GM12878 (cell line): ENCODE measurements at regions not wholly inside any gene's neighbourhood (a gene's known extent, or its start where the extent isn't known, plus 50 kb on each side); places are given as distances from the start of the nearest gene placed in this dataset.

Experiments
- ATAC-seq: fragments of 200-7000 bp; cut with Tn5 transposase; 3 replicates; pipeline ENCODE4 v1.9.1; 2020; ENCODE audit warnings: mild to moderate bottlenecking, moderate library complexity
- BruUV-seq: library from RNA; stranded (reverse); fragments of 400-500 nt; replicated peaks from 2 replicates; lab custom pipeline; 2021; lab: Mats Ljungman, UMichigan
- CTCF ChIA-PET: fragments of 300-600 bp; sonication (Branson Sonifier 250); formaldehyde crosslinking; extraction: SDS; loops from one replicate; lab custom pipeline; 2021; ENCODE audit warnings: inconsistent platforms; lab: Yijun Ruan, JAX
- POLR2A ChIA-PET: fragments of 350-600 bp; formaldehyde crosslinking; extraction: SDS; loops from one replicate; lab custom pipeline; 2021; ENCODE audit warnings: inconsistent platforms; lab: Charles Lee
- RAD21 ChIA-PET: fragments of 300-600 bp; sonication (Branson Sonifier 250); formaldehyde crosslinking; loops from one replicate; lab custom pipeline; 2023; ENCODE audit warnings: antibody characterized with exemption; ENCODE audit not compliant: unreplicated experiment; lab: Charles Lee
- SMC1A ChIA-PET: fragments of 300-600 bp; sonication (Branson Sonifier 250); formaldehyde crosslinking; loops from one replicate; lab custom pipeline; 2023; ENCODE audit not compliant: unreplicated experiment, uncharacterized antibody; lab: Charles Lee
- DNase-seq: peaks from one replicate; pipeline ENCODE4 v3.0.0-alpha.2; 2011; ENCODE audit warnings: low read depth, low spot score
- FAIRE-seq: peaks from 3 replicates; lab custom pipeline; 2011; peaks lifted over from hg19 to GRCh38; lab: Jason Lieb, UNC
- H2AFZ ChIP-seq: 2 replicates; pipeline ENCODE4 v1.6.0; 2011; ENCODE audit warnings: low read depth, low read length, control low read depth; ENCODE audit not compliant: control insufficient read depth
- H3K27ac ChIP-seq: 2 replicates; pipeline ENCODE4 v1.5.1; 2011; ENCODE audit warnings: control low read depth; ENCODE audit not compliant: control insufficient read depth, insufficient read depth
- H3K27me3 ChIP-seq, 2 experiments: replicated peaks in 1 of 2; 2 replicates each; pipeline versions ENCODE4 v1.6.0 to v1.6.1; 2011; ENCODE audit warnings: low read length in 1 of 2; ENCODE audit not compliant: control insufficient read depth in 2 of 2, insufficient read depth in 2 of 2
- H3K36me3 ChIP-seq, 2 experiments: 2 replicates each; pipeline ENCODE4 v1.5.1; 2011; ENCODE audit warnings: low read length in 1 of 2; ENCODE audit not compliant: control insufficient read depth in 2 of 2, insufficient read depth in 2 of 2
- H3K4me1 ChIP-seq: 2 replicates; pipeline ENCODE4 v1.6.1; 2011; ENCODE audit warnings: mild to moderate bottlenecking, low read length, moderate library complexity, mixed read lengths; ENCODE audit not compliant: control insufficient read depth, insufficient read depth
- H3K4me2 ChIP-seq: 2 replicates; pipeline ENCODE4 v1.6.0; 2011; ENCODE audit warnings: control low read depth; ENCODE audit not compliant: control insufficient read depth, insufficient read depth
- H3K4me3 ChIP-seq: fragments of 200-600 bp; sonication (generic); 2 replicates; pipeline ENCODE4 v1.5.1; 2016
- H3K79me2 ChIP-seq: 2 replicates; pipeline ENCODE4 v1.6.0; 2011; ENCODE audit warnings: low read length; ENCODE audit not compliant: control insufficient read depth, insufficient read depth
- H3K9ac ChIP-seq: 2 replicates; pipeline ENCODE4 v1.8.0; 2011; ENCODE audit warnings: low read length, control low read depth, mixed read lengths; ENCODE audit not compliant: control insufficient read depth, insufficient read depth
- H3K9me3 ChIP-seq: replicated peaks from 3 replicates; pipeline ENCODE4 v1.5.1; 2011; ENCODE audit warnings: mild to moderate bottlenecking, low read length; ENCODE audit not compliant: control insufficient read depth, insufficient read depth
- H4K20me1 ChIP-seq: 2 replicates; pipeline ENCODE4 v1.6.0; 2011; ENCODE audit not compliant: control insufficient read depth, insufficient read depth
- CBX3 ChIP-seq: fragments of 200-600 bp; sonication (generic); IDR thresholded peaks from 2 replicates; pipeline ENCODE4 v1.6.1; 2016; ENCODE audit warnings: low read depth, borderline replicate concordance
- CREB1 ChIP-seq: IDR thresholded peaks from 2 replicates; pipeline ENCODE4 v1.6.1; 2012; ENCODE audit warnings: low read depth, mild to moderate bottlenecking, inconsistent platforms
- GABPA ChIP-seq: IDR thresholded peaks from 2 replicates; pipeline ENCODE4 v1.6.1; 2014; ENCODE audit warnings: antibody characterized with exemption, low read depth, mild to moderate bottlenecking, inconsistent platforms
- HDAC6 ChIP-seq: fragments of 200-600 bp; sonication (generic); IDR thresholded peaks from one replicate; pipeline ENCODE4 v1.8.0; 2017; ENCODE audit warnings: antibody characterized with exemption; ENCODE audit not compliant: unreplicated experiment
- IKZF2 ChIP-seq, 2 experiments: fragments of 450-650 bp; IDR thresholded peaks; 2 replicates each; pipeline ENCODE4 v1.6.1; 2017; ENCODE audit warnings: mild to moderate bottlenecking in 2 of 2, moderate library complexity in 2 of 2
- MTA2 ChIP-seq: fragments of 450-650 bp; IDR thresholded peaks from 2 replicates; pipeline ENCODE4 v1.6.1; 2016; ENCODE audit warnings: low read depth, mild to moderate bottlenecking, moderate library complexity
- PML ChIP-seq: IDR thresholded peaks from 2 replicates; pipeline ENCODE4 v1.6.1; 2012; ENCODE audit warnings: low read length, inconsistent platforms
- POLR2A ChIP-seq: IDR thresholded peaks from 2 replicates; pipeline ENCODE4 v1.6.1; 2011; ENCODE audit warnings: low read depth, mild to moderate bottlenecking, low read length
- SMAD1 ChIP-seq: fragments of 450-650 bp; IDR thresholded peaks from 2 replicates; pipeline ENCODE4 v1.6.1; 2018; ENCODE audit warnings: mild to moderate bottlenecking, low read depth; ENCODE audit not compliant: partially characterized antibody
- SRF ChIP-seq, 2 experiments: IDR thresholded peaks; 2 replicates each; pipeline ENCODE4 v1.6.1; 2011; ENCODE audit warnings: low read depth in 2 of 2, low read length in 2 of 2, mild to moderate bottlenecking in 1 of 2, moderate library complexity in 1 of 2
- USF1 ChIP-seq: IDR thresholded peaks from 2 replicates; pipeline ENCODE4 v1.6.1; 2011; ENCODE audit warnings: borderline replicate concordance, low read depth, mild to moderate bottlenecking, moderate library complexity, mixed read lengths, low read length; ENCODE audit not compliant: insufficient read depth; ENCODE audit errors: extremely low read length
- WRNIP1 ChIP-seq: IDR thresholded peaks from 2 replicates; pipeline ENCODE4 v1.6.1; 2011; ENCODE audit warnings: low read depth, low read length, improper control_type of control experiment, borderline replicate concordance
- WGBS: methylation state at CpG from one replicate; pipeline ENCODE4 v1.1.6; 2016; ENCODE audit warnings: low lambda C conversion rate; ENCODE audit not compliant: insufficient replicate concordance, insufficient coverage; ENCODE audit errors: missing lambda C conversion rate; 5-methylcytosine and 5-hydroxymethylcytosine counted together
- in situ Hi-C: fragments of 300-500 bp; cut with MboI; formaldehyde crosslinking; loops from 9 replicates; pipeline ENCODE4 v1.14.3; 2018; ENCODE audit warnings: mixed read lengths
- intact Hi-C: fragments of 100-400 bp; cut with micrococcal nuclease; formaldehyde crosslinking; loops from one replicate; pipeline ENCODE4 v1.14.2; 2022; ENCODE audit not compliant: unreplicated experiment
- TF ChIP-seq, protein P1 (sequence below): IDR thresholded peaks from 2 replicates; pipeline ENCODE4 v1.6.1; 2012; ENCODE audit warnings: mild to moderate bottlenecking, low read depth, low read length
- TF ChIP-seq, protein P2 (sequence below): fragments of 450-650 bp; formaldehyde crosslinking; IDR thresholded peaks from 2 replicates; pipeline ENCODE4 v1.5.0; 2022; ENCODE audit warnings: mild to moderate bottlenecking, missing genetic modification characterization

GRCh38 chr14:101065696-101066694 is 162.5 kb upstream of the RTL1 start:
- RAD21 ChIA-PET: no interaction called here
- no peaks in the 10 kb centered on the region for H3K79me2 ChIP-seq
- H3K27ac ChIP-seq: no peak overlapping the region
- intact Hi-C loops: no loop called here
- POLR2A ChIA-PET: no interaction called here
- CTCF ChIA-PET: no interaction called here
- H3K4me1 ChIP-seq: no peaks in the 10 kb centered on the region
- H3K4me3 ChIP-seq: no peak overlapping the region
- no peaks in the 10 kb centered on the region for H3K27me3 ChIP-seq
- ATAC-seq (no peak), FAIRE-seq (no peak), DNase-seq (no peak)
- in situ Hi-C loops: no loop called here
- SMC1A ChIA-PET: no interaction called here
- H4K20me1 ChIP-seq: no peaks in the 10 kb centered on the region
- H3K9me3 ChIP-seq: no peaks in the 10 kb centered on the region; the same call in 2 of the 3 replicates
- no peaks in the 10 kb centered on the region for H3K36me3 ChIP-seq
- H3K4me2 ChIP-seq: no peak overlapping the region
- no peak overlapping the region for H3K9ac ChIP-seq
- no peak overlapping the region for H2AFZ ChIP-seq
- 66% methylated on average over 43 of the region's 43 CpGs for WGBS
- no TSS peak for BruUV-seq
- TF ChIP-seq CBX3: no peak
- no peak for TF ChIP-seq HDAC6
- TF ChIP-seq, protein P1, sequence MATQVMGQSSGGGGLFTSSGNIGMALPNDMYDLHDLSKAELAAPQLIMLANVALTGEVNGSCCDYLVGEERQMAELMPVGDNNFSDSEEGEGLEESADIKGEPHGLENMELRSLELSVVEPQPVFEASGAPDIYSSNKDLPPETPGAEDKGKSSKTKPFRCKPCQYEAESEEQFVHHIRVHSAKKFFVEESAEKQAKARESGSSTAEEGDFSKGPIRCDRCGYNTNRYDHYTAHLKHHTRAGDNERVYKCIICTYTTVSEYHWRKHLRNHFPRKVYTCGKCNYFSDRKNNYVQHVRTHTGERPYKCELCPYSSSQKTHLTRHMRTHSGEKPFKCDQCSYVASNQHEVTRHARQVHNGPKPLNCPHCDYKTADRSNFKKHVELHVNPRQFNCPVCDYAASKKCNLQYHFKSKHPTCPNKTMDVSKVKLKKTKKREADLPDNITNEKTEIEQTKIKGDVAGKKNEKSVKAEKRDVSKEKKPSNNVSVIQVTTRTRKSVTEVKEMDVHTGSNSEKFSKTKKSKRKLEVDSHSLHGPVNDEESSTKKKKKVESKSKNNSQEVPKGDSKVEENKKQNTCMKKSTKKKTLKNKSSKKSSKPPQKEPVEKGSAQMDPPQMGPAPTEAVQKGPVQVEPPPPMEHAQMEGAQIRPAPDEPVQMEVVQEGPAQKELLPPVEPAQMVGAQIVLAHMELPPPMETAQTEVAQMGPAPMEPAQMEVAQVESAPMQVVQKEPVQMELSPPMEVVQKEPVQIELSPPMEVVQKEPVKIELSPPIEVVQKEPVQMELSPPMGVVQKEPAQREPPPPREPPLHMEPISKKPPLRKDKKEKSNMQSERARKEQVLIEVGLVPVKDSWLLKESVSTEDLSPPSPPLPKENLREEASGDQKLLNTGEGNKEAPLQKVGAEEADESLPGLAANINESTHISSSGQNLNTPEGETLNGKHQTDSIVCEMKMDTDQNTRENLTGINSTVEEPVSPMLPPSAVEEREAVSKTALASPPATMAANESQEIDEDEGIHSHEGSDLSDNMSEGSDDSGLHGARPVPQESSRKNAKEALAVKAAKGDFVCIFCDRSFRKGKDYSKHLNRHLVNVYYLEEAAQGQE: no peak
- TF ChIP-seq SRF (IDR thresholded peaks at IDR 0.05; ENCODE audit: low read depth in 2 of 2, low read length in 2 of 2): no peak
- no peak for TF ChIP-seq WRNIP1
- TF ChIP-seq PML: no peak
- TF ChIP-seq POLR2A: no peak
- no peak for TF ChIP-seq MTA2
- no peak for TF ChIP-seq SMAD1
- TF ChIP-seq USF1: no peak
- no peak for TF ChIP-seq IKZF2 (IDR thresholded peaks at IDR 0.05)
- TF ChIP-seq, protein P2, sequence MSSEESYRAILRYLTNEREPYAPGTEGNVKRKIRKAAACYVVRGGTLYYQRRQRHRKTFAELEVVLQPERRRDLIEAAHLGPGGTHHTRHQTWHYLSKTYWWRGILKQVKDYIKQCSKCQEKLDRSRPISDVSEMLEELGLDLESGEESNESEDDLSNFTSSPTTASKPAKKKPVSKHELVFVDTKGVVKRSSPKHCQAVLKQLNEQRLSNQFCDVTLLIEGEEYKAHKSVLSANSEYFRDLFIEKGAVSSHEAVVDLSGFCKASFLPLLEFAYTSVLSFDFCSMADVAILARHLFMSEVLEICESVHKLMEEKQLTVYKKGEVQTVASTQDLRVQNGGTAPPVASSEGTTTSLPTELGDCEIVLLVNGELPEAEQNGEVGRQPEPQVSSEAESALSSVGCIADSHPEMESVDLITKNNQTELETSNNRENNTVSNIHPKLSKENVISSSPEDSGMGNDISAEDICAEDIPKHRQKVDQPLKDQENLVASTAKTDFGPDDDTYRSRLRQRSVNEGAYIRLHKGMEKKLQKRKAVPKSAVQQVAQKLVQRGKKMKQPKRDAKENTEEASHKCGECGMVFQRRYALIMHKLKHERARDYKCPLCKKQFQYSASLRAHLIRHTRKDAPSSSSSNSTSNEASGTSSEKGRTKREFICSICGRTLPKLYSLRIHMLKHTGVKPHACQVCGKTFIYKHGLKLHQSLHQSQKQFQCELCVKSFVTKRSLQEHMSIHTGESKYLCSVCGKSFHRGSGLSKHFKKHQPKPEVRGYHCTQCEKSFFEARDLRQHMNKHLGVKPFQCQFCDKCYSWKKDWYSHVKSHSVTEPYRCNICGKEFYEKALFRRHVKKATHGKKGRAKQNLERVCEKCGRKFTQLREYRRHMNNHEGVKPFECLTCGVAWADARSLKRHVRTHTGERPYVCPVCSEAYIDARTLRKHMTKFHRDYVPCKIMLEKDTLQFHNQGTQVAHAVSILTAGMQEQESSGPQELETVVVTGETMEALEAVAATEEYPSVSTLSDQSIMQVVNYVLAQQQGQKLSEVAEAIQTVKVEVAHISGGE (CRISPR knock-in tag): no peak
- no peak for TF ChIP-seq CREB1
- TF ChIP-seq GABPA: no peak
